ENCODE measurements at regions not wholly inside any gene's neighbourhood (a gene's known extent, or its start where the extent isn't known, plus 50 kb on each side); places are given as distances from the start of the nearest gene placed in this dataset.

DNA sequence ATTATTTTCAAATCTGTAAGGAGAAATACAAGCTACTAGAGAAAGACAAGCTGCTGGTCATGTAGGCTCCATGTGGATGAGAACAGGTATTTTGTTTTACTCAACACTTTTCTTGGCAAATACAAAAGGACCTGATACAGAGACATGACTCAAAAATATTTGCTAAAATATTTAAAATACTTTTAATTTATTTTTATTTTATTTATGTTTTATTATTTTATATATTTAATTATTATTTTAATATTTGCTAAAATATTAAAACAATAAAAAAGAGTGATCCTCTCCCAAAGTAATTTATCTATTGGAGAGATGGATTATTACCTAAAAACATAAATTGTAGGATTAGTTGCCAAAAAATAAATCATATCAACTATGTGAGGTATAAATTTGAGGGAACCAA, 808.9 kb upstream of the SEL1L start:
- H3K4me3 ChIP-seq (ENCODE audit: low read length): no peak overlapping the region
- no peak for DNase-seq (ENCODE audit: low read depth)
- TF ChIP-seq CTCF (IDR thresholded peaks at IDR 0.05; ENCODE audit: insufficient read depth, low read depth, low read length, missing control alignments): no peak

- no peak overlapping the region for H3K4me3 ChIP-seq (ENCODE audit: low read length)
- DNase-seq (ENCODE audit: low read depth): no peak
- no peak for TF ChIP-seq CTCF (IDR thresholded peaks at IDR 0.05; ENCODE audit: insufficient read depth, low read depth, low read length, missing control alignments)
These were observed 811.5 kb upstream of the SEL1L start for GRCh38 chr14:82345184-82345583.

DNA sequence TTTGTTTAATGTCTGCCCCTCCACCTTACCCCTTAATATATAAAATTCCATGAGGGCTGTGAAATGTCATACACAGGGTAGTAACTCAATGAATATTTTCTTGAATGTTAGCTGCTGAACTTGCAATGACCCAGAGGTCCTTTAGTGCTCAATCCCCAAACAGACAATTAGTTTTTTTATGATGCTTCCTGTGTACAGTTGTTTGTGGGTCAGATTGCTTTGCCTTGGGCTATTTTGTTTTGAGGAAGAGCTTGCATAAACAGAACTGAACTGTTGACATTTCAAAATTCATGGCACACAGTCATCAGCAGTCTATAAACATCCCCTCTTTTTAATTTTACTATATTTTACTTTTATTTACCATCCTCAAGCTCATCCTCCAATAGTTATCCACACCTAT, 820.5 kb upstream of the SEL1L start:
- no peak overlapping the region for H3K4me3 ChIP-seq (ENCODE audit: low read length)
- TF ChIP-seq CTCF (IDR thresholded peaks at IDR 0.05; ENCODE audit: insufficient read depth, low read depth, low read length, missing control alignments): no peak
- DNase-seq (ENCODE audit: low read depth): no peak

- H3K4me3 ChIP-seq (ENCODE audit: low read length): no peak overlapping the region
- no peak for DNase-seq (ENCODE audit: low read depth)
- no peak for TF ChIP-seq CTCF (IDR thresholded peaks at IDR 0.05; ENCODE audit: insufficient read depth, low read depth, low read length, missing control alignments)
These were observed 825.5 kb upstream of the SEL1L start for GRCh38 chr14:82359201-82359600.

GRCh38 chr14:82362452-82362851, 828.8 kb upstream of the SEL1L start:
- DNase-seq (ENCODE audit: low read depth): no peak
- H3K4me3 ChIP-seq (ENCODE audit: low read length): no peak overlapping the region
- TF ChIP-seq CTCF (IDR thresholded peaks at IDR 0.05; ENCODE audit: insufficient read depth, low read depth, low read length, missing control alignments): no peak

DNA sequence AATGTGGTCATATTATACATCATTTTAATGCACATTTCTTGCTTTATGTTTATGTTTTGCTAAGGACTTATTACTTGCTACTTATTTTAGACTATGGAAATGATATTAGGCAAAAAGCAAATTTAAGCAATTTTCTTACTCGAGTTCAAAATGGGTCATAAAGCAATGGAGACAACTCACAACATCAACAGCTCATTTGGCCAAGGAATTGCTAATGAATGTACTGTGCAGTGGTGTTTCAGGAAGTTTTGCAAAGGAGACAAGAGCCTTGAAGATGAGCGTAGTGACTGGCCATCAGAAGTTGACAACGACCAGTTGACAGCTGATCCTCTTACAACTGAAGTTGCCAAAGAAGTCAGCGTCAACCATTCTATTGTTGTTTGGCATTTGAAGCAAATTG, 831.8 kb upstream of the SEL1L start:
- no peak for DNase-seq (ENCODE audit: low read depth)
- TF ChIP-seq CTCF (IDR thresholded peaks at IDR 0.05; ENCODE audit: insufficient read depth, low read depth, low read length, missing control alignments): no peak
- no peak overlapping the region for H3K4me3 ChIP-seq (ENCODE audit: low read length)

DNA sequence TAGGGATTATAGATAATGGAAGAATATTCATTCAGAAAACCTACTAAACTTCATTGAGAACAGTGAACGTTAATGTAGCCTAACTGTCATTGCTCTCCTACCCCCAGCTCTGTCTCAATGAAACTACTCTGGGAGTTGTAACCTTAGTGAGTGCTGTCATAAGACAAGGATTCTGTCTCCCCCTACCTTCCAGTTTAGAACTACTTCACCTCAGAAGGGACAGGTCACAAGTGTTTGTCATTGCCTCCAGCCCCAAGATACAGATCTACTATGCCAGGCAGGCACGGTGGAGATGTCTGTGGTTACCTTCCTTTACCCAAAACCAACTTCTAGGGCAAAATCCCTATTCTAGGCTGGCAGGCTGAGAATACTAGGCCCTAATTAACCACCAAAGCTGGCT, 833.1 kb upstream of the SEL1L start:
- H3K4me3 ChIP-seq (ENCODE audit: low read length): no peak overlapping the region
- DNase-seq (ENCODE audit: low read depth): no peak
- TF ChIP-seq CTCF (IDR thresholded peaks at IDR 0.05; ENCODE audit: insufficient read depth, low read depth, low read length, missing control alignments): no peak
